PC-9 (cell line): ENCODE measurements at regions not wholly inside any gene's neighbourhood (a gene's known extent, or its start where the extent isn't known, plus 50 kb on each side); places are given as distances from the start of the nearest gene placed in this dataset.

Source experiments
- EZH2 ChIP-seq: fragments of 200-600 bp; sonication (generic); IDR thresholded peaks from 2 replicates; pipeline ENCODE4 v1.8.0; 2017; ENCODE audit warnings: antibody characterized with exemption, low read depth
- TF ChIP-seq, protein P1 (sequence below): fragments of 200-600 bp; sonication (generic); conservative IDR thresholded peaks from 2 replicates; pipeline ENCODE4 v1.6.1; 2017; ENCODE audit warnings: mixed run types, antibody characterized with exemption, mild to moderate bottlenecking, moderate library complexity

DNA sequence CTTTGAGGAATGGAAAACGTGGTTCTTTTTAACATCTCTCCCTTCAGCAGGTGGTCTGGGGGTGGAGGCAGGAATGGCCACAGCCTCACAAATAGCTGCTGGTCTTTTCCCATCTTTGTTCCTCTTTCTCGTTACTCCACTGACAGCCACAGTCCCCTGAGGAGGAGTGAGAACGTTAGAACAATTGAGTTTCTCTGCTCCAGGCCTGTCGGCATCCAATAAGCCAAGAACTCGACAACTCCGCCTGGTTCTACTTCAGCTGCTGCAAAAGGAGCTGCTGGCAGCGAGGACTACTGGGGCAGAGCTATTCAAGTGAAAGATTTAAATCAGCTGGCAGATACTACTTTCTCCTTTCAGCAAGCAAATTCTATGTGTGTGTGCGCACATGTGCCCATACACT lies 169.5 kb upstream of the GALNT2 start:
- TF ChIP-seq, protein P1, sequence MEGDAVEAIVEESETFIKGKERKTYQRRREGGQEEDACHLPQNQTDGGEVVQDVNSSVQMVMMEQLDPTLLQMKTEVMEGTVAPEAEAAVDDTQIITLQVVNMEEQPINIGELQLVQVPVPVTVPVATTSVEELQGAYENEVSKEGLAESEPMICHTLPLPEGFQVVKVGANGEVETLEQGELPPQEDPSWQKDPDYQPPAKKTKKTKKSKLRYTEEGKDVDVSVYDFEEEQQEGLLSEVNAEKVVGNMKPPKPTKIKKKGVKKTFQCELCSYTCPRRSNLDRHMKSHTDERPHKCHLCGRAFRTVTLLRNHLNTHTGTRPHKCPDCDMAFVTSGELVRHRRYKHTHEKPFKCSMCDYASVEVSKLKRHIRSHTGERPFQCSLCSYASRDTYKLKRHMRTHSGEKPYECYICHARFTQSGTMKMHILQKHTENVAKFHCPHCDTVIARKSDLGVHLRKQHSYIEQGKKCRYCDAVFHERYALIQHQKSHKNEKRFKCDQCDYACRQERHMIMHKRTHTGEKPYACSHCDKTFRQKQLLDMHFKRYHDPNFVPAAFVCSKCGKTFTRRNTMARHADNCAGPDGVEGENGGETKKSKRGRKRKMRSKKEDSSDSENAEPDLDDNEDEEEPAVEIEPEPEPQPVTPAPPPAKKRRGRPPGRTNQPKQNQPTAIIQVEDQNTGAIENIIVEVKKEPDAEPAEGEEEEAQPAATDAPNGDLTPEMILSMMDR: no peak
- TF ChIP-seq EZH2: no peak
